Transverse colon (tissue), 4 donors: ENCODE measurements at regions not wholly inside any gene's neighbourhood (a gene's known extent, or its start where the extent isn't known, plus 50 kb on each side); places are given as distances from the start of the nearest gene placed in this dataset.

Source experiments
- POLR2AphosphoS5 ChIP-seq, 3 donors: sonication (generic); formaldehyde crosslinking; IDR thresholded peaks; one replicate each; pipeline ENCODE4 v1.6.1; 2016; ENCODE audit warnings: antibody characterized with exemption in 3 of 3
- TF ChIP-seq, protein P1 (sequence below), 5 experiments: fragments of 200-600 bp in 3 of 5; fragments of 450-650 bp in 2 of 5; sonication (generic) in 3 of 5; IDR thresholded peaks; 1 replicate in 2 of 5; 2 replicates in 3 of 5; pipeline ENCODE4 v1.5.1; 2016 to 2017; ENCODE audit warnings: antibody characterized with exemption in 5 of 5, inconsistent platforms in 3 of 5, mild to moderate bottlenecking in 2 of 5, moderate library complexity in 1 of 5

GRCh38 chr1:30290581-30290980, 432.8 kb downstream of the MATN1 start:
- TF ChIP-seq POLR2AphosphoS5 (IDR thresholded peaks at IDR 0.05) = no peak
- TF ChIP-seq, protein P1, sequence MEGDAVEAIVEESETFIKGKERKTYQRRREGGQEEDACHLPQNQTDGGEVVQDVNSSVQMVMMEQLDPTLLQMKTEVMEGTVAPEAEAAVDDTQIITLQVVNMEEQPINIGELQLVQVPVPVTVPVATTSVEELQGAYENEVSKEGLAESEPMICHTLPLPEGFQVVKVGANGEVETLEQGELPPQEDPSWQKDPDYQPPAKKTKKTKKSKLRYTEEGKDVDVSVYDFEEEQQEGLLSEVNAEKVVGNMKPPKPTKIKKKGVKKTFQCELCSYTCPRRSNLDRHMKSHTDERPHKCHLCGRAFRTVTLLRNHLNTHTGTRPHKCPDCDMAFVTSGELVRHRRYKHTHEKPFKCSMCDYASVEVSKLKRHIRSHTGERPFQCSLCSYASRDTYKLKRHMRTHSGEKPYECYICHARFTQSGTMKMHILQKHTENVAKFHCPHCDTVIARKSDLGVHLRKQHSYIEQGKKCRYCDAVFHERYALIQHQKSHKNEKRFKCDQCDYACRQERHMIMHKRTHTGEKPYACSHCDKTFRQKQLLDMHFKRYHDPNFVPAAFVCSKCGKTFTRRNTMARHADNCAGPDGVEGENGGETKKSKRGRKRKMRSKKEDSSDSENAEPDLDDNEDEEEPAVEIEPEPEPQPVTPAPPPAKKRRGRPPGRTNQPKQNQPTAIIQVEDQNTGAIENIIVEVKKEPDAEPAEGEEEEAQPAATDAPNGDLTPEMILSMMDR (IDR thresholded peaks at IDR 0.05) = no peak
